ENCODE measurements at regions not wholly inside any gene's neighbourhood (a gene's known extent, or its start where the extent isn't known, plus 50 kb on each side); places are given as distances from the start of the nearest gene placed in this dataset.

GRCh38 chr13:56975647-56976046, 165.1 kb upstream of the PRR20A start:
- H3K4me3 ChIP-seq (ENCODE audit: insufficient read depth, low read depth, low read length) = no peak overlapping the region
- no peaks in the 10 kb centered on the region for H4K20me1 ChIP-seq (ENCODE audit: insufficient read depth, low read length)
- Mint-ChIP-seq H3K4me1 (ENCODE audit: low read depth, unreplicated experiment) (no peaks in the 10 kb centered on the region), H3K36me3 (ENCODE audit: low read depth, unreplicated experiment) (peaks cover 2% of the 10 kb centered on the region), H3K27me3 (ENCODE audit: low read depth, unreplicated experiment) (no peaks in the 10 kb centered on the region), H3K4me3 (ENCODE audit: unreplicated experiment) (no peak overlapping the region), H3K27ac (ENCODE audit: unreplicated experiment) (no peak overlapping the region), H3K9me3 (ENCODE audit: unreplicated experiment) (no peaks in the 10 kb centered on the region)
- no peaks in the 10 kb centered on the region for H3K27me3 ChIP-seq (ENCODE audit: insufficient read depth, low read length)
- H3K9me3 ChIP-seq (ENCODE audit: insufficient read depth, low read depth, low read length) = no peaks in the 10 kb centered on the region
- H3K4me1 ChIP-seq (ENCODE audit: insufficient read depth, low read length) = no peaks in the 10 kb centered on the region
- no peaks in the 10 kb centered on the region for H3K36me3 ChIP-seq (ENCODE audit: insufficient read depth, low read length)
- no peak overlapping the region for H3K4me2 ChIP-seq (ENCODE audit: low read length)
- FAIRE-seq (no peak), DNase-seq (ENCODE audit: low read depth) (no peak)
- H3K27ac ChIP-seq (ENCODE audit: low read depth, low read length) = no peak overlapping the region
- no peak overlapping the region for H2AFZ ChIP-seq (ENCODE audit: low read depth, low read length)
- no peak overlapping the region for H3K9ac ChIP-seq (ENCODE audit: low read length)
- no peaks in the 10 kb centered on the region for H3K79me2 ChIP-seq (ENCODE audit: insufficient read depth, low read length)
- TF ChIP-seq EZH2 (IDR thresholded peaks at IDR 0.05; ENCODE audit: insufficient read depth, low read length) (no peak), CTCF (IDR thresholded peaks at IDR 0.05; ENCODE audit: insufficient read depth, low read depth, low read length) (no peak)

- no peaks in the 10 kb centered on the region for H3K36me3 Mint-ChIP-seq (ENCODE audit: low read depth, unreplicated experiment)
- TF ChIP-seq CTCF (IDR thresholded peaks at IDR 0.05; ENCODE audit: insufficient read depth, low read depth, low read length) = no peak
- no peak for TF ChIP-seq EZH2 (IDR thresholded peaks at IDR 0.05; ENCODE audit: insufficient read depth, low read length)
- Histone ChIP-seq H3K27me3 (ENCODE audit: insufficient read depth, low read length) (no peaks in the 10 kb centered on the region), H3K36me3 (ENCODE audit: insufficient read depth, low read length) (no peaks in the 10 kb centered on the region), H2AFZ (ENCODE audit: low read depth, low read length) (no peak overlapping the region), H3K4me2 (ENCODE audit: low read length) (no peak overlapping the region), H4K20me1 (ENCODE audit: insufficient read depth, low read length) (no peaks in the 10 kb centered on the region), H3K4me3 (ENCODE audit: insufficient read depth, low read depth, low read length) (no peak overlapping the region), H3K4me1 (ENCODE audit: insufficient read depth, low read length) (no peaks in the 10 kb centered on the region), H3K27ac (ENCODE audit: low read depth, low read length) (no peak overlapping the region), H3K79me2 (ENCODE audit: insufficient read depth, low read length) (no peaks in the 10 kb centered on the region), H3K9ac (ENCODE audit: low read length) (no peak overlapping the region), H3K9me3 (ENCODE audit: insufficient read depth, low read depth, low read length) (no peaks in the 10 kb centered on the region)
- no peak for DNase-seq (ENCODE audit: low read depth)
- no peaks in the 10 kb centered on the region for H3K4me1 Mint-ChIP-seq (ENCODE audit: low read depth, unreplicated experiment)
- H3K4me3 Mint-ChIP-seq (ENCODE audit: unreplicated experiment) = no peak overlapping the region
- no peak overlapping the region for H3K27ac Mint-ChIP-seq (ENCODE audit: unreplicated experiment)
- H3K27me3 Mint-ChIP-seq (ENCODE audit: low read depth, unreplicated experiment) = no peaks in the 10 kb centered on the region
- no peak for FAIRE-seq
- no peaks in the 10 kb centered on the region for H3K9me3 Mint-ChIP-seq (ENCODE audit: unreplicated experiment)
Observed at GRCh38 chr13:56980856-56981255, 159.9 kb upstream of the PRR20A start.

- TF ChIP-seq EZH2 (IDR thresholded peaks at IDR 0.05; ENCODE audit: insufficient read depth, low read length) = no peak
- no peak for TF ChIP-seq CTCF (IDR thresholded peaks at IDR 0.05; ENCODE audit: insufficient read depth, low read depth, low read length)
- Mint-ChIP-seq H3K36me3 (ENCODE audit: low read depth, unreplicated experiment) (no peaks in the 10 kb centered on the region), H3K4me3 (ENCODE audit: unreplicated experiment) (no peak overlapping the region), H3K27ac (ENCODE audit: unreplicated experiment) (no peak overlapping the region), H3K27me3 (ENCODE audit: low read depth, unreplicated experiment) (no peaks in the 10 kb centered on the region), H3K9me3 (ENCODE audit: unreplicated experiment) (no peaks in the 10 kb centered on the region), H3K4me1 (ENCODE audit: low read depth, unreplicated experiment) (peaks cover 6% of the 10 kb centered on the region)
- Histone ChIP-seq H3K4me2 (ENCODE audit: low read length) (no peak overlapping the region), H3K9me3 (ENCODE audit: insufficient read depth, low read depth, low read length) (no peaks in the 10 kb centered on the region), H3K36me3 (ENCODE audit: insufficient read depth, low read length) (no peaks in the 10 kb centered on the region), H3K79me2 (ENCODE audit: insufficient read depth, low read length) (no peaks in the 10 kb centered on the region), H4K20me1 (ENCODE audit: insufficient read depth, low read length) (no peaks in the 10 kb centered on the region), H3K4me1 (ENCODE audit: insufficient read depth, low read length) (no peaks in the 10 kb centered on the region), H3K4me3 (ENCODE audit: insufficient read depth, low read depth, low read length) (no peak overlapping the region), H3K9ac (ENCODE audit: low read length) (no peak overlapping the region), H3K27ac (ENCODE audit: low read depth, low read length) (no peak overlapping the region), H2AFZ (ENCODE audit: low read depth, low read length) (no peak overlapping the region), H3K27me3 (ENCODE audit: insufficient read depth, low read length) (no peaks in the 10 kb centered on the region)
- no peak for FAIRE-seq
- DNase-seq (ENCODE audit: low read depth) = no peak
Observed at GRCh38 chr13:56986121-56986520, 154.6 kb upstream of the PRR20A start.

Measured in astrocyte (in vitro differentiated cells and primary cell).